ENCODE measurements at regions not wholly inside any gene's neighbourhood (a gene's known extent, or its start where the extent isn't known, plus 50 kb on each side); places are given as distances from the start of the nearest gene placed in this dataset.

GRCh38 chr16:52372313-52372712 is 174.6 kb downstream of the TOX3 start (continued):
- TF ChIP-seq ZBTB46 (CRISPR knock-in tag; IDR thresholded peaks at IDR 0.05; ENCODE audit: borderline replicate concordance) (no peak), MED8 (CRISPR knock-in tag; IDR thresholded peaks at IDR 0.05; ENCODE audit: insufficient replicate concordance) (no peak), E2F1 (CRISPR knock-in tag; IDR thresholded peaks at IDR 0.05) (no peak), WIZ (CRISPR knock-in tag; IDR thresholded peaks at IDR 0.05) (no peak), MEF2D (CRISPR knock-in tag; IDR thresholded peaks at IDR 0.05) (no peak), ARHGAP35 (CRISPR knock-in tag; IDR thresholded peaks at IDR 0.05; ENCODE audit: borderline replicate concordance) (no peak), ZNF670 (CRISPR knock-in tag; IDR thresholded peaks at IDR 0.05; ENCODE audit: borderline replicate concordance) (no peak), HES4 (CRISPR knock-in tag; IDR thresholded peaks at IDR 0.05; ENCODE audit: borderline replicate concordance) (no peak), SPEN (CRISPR knock-in tag; IDR thresholded peaks at IDR 0.05; ENCODE audit: low read depth) (no peak)
- TF ChIP-seq, protein P1, sequence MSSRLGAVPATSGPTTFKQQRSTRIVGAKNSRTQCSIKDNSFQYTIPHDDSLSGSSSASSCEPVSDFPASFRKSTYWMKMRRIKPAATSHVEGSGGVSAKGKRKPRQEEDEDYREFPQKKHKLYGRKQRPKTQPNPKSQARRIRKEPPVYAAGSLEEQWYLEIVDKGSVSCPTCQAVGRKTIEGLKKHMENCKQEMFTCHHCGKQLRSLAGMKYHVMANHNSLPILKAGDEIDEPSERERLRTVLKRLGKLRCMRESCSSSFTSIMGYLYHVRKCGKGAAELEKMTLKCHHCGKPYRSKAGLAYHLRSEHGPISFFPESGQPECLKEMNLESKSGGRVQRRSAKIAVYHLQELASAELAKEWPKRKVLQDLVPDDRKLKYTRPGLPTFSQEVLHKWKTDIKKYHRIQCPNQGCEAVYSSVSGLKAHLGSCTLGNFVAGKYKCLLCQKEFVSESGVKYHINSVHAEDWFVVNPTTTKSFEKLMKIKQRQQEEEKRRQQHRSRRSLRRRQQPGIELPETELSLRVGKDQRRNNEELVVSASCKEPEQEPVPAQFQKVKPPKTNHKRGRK (CRISPR knock-in tag; IDR thresholded peaks at IDR 0.05) = no peak
- TF ChIP-seq, protein P2, sequence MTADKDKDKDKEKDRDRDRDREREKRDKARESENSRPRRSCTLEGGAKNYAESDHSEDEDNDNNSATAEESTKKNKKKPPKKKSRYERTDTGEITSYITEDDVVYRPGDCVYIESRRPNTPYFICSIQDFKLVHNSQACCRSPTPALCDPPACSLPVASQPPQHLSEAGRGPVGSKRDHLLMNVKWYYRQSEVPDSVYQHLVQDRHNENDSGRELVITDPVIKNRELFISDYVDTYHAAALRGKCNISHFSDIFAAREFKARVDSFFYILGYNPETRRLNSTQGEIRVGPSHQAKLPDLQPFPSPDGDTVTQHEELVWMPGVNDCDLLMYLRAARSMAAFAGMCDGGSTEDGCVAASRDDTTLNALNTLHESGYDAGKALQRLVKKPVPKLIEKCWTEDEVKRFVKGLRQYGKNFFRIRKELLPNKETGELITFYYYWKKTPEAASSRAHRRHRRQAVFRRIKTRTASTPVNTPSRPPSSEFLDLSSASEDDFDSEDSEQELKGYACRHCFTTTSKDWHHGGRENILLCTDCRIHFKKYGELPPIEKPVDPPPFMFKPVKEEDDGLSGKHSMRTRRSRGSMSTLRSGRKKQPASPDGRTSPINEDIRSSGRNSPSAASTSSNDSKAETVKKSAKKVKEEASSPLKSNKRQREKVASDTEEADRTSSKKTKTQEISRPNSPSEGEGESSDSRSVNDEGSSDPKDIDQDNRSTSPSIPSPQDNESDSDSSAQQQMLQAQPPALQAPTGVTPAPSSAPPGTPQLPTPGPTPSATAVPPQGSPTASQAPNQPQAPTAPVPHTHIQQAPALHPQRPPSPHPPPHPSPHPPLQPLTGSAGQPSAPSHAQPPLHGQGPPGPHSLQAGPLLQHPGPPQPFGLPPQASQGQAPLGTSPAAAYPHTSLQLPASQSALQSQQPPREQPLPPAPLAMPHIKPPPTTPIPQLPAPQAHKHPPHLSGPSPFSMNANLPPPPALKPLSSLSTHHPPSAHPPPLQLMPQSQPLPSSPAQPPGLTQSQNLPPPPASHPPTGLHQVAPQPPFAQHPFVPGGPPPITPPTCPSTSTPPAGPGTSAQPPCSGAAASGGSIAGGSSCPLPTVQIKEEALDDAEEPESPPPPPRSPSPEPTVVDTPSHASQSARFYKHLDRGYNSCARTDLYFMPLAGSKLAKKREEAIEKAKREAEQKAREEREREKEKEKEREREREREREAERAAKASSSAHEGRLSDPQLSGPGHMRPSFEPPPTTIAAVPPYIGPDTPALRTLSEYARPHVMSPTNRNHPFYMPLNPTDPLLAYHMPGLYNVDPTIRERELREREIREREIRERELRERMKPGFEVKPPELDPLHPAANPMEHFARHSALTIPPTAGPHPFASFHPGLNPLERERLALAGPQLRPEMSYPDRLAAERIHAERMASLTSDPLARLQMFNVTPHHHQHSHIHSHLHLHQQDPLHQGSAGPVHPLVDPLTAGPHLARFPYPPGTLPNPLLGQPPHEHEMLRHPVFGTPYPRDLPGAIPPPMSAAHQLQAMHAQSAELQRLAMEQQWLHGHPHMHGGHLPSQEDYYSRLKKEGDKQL (CRISPR knock-in tag; IDR thresholded peaks at IDR 0.05; ENCODE audit: low read depth) = no peak
